ENCODE measurements at regions not wholly inside any gene's neighbourhood (a gene's known extent, or its start where the extent isn't known, plus 50 kb on each side); places are given as distances from the start of the nearest gene placed in this dataset.

GRCh38 chr13:76723551-76724232, 162.5 kb downstream of the KCTD12 start:
- no peaks in the 10 kb centered on the region for H3K27me3 ChIP-seq (replicated peaks in 1 of 4; ENCODE audit: control insufficient read depth in 3 of 4, extremely low read depth in 1 of 4, insufficient read depth in 3 of 4, low read length in 3 of 4)
- no peak overlapping the region for H2AK5ac ChIP-seq (ENCODE audit: low read depth, low read length)
- no peak overlapping the region for H3K4ac ChIP-seq (replicated peaks; ENCODE audit: insufficient read length, low read depth, low read length)
- ChIA-PET POLR2A (ENCODE audit: partially characterized antibody) (no interaction called here), CTCF (ENCODE audit: partially characterized antibody) (interaction anchor here (0.8 kb wide), 1 partner anchor 257 kb away, joined by 3 read pairs; no protein-coding TSS in a partner anchor)
- H3K79me1 ChIP-seq (ENCODE audit: low read depth, low read length), result no peaks in the 10 kb centered on the region
- FAIRE-seq, result no peak
- H3K4me1 ChIP-seq (replicated peaks in 1 of 4; ENCODE audit: control insufficient read depth in 3 of 4, insufficient read depth in 4 of 4, low read length in 3 of 4), result peaks cover 3 to 5% (median 3%) of the 10 kb centered on the region in 4 experiments; a peak in 4 of 7 replicates
- TF ChIP-seq TEAD4 (IDR thresholded peaks at IDR 0.05; ENCODE audit: low read depth, low read length) (peak; percentile 69; the same call in 1 of the 2 replicates), SP4 (IDR thresholded peaks at IDR 0.05; ENCODE audit: low read length) (no peak), RBBP5 (IDR thresholded peaks at IDR 0.05; ENCODE audit: borderline replicate concordance, low read depth, low read length) (no peak), SP2 (IDR thresholded peaks at IDR 0.05; ENCODE audit: low read length) (no peak), CBX5 (IDR thresholded peaks at IDR 0.05; ENCODE audit: low read depth, low read length) (no peak)
- H2AFZ ChIP-seq (ENCODE audit: low read length), result peak overlapping the region; percentile 97
- no peaks in the 10 kb centered on the region for H3K79me2 ChIP-seq (ENCODE audit: control insufficient read depth in 1 of 2, insufficient read depth in 2 of 2, low read length in 2 of 2)
- no peak overlapping the region for H3K9ac ChIP-seq (replicated peaks in 1 of 4; ENCODE audit: extremely low read depth in 1 of 4, low read depth in 3 of 4, low read length in 3 of 4)
- no peaks in the 10 kb centered on the region for H4K20me1 ChIP-seq (replicated peaks in 1 of 2; ENCODE audit: control insufficient read depth in 1 of 2, insufficient read depth in 2 of 2, low read length in 2 of 2)
- no peaks in the 10 kb centered on the region; the same call in 1 of the 2 replicates for H3K23me2 ChIP-seq (ENCODE audit: low read depth, low read length)
- WGBS, 2 experiments (ENCODE audit: extremely low coverage in 1 of 2, insufficient coverage in 1 of 2, insufficient read length in 1 of 2, insufficient replicate concordance in 2 of 2, low coverage in 1 of 2, low lambda C conversion rate in 2 of 2, missing lambda C conversion rate in 1 of 2), result 71% methylated on average over 5 of the region's 5 CpGs; no CpG with 5 or more reads in 1 of the 2 experiments
- DNase-seq (ENCODE audit: low read depth in 1 of 2, low spot score in 2 of 2), result peak; percentile 17 to 45
- H3K56ac ChIP-seq (replicated peaks; ENCODE audit: insufficient read length, low read depth, low read length), result no peak overlapping the region
- H2BK5ac ChIP-seq (ENCODE audit: low read depth, low read length), result no peak overlapping the region
- no peak overlapping the region for H4K91ac ChIP-seq (replicated peaks; ENCODE audit: insufficient read length, low read length)
- peak overlapping the region; percentile 32; the same call in 1 of the 2 replicates for H3K18ac ChIP-seq (ENCODE audit: extremely low read depth, low read length)
- no peak overlapping the region for H2BK120ac ChIP-seq (replicated peaks; ENCODE audit: low read depth, low read length)
- H3K4me2 ChIP-seq (ENCODE audit: insufficient read depth in 1 of 2, low read depth in 2 of 2, low read length in 2 of 2), result no peak overlapping the region
- no peaks in the 10 kb centered on the region for H3K36me3 ChIP-seq (ENCODE audit: control insufficient read depth in 2 of 4, insufficient read depth in 4 of 4, low read length in 3 of 4)
- H3K9me3 ChIP-seq (ENCODE audit: insufficient read depth in 2 of 2, low read depth in 1 of 2, low read length in 1 of 2), result peaks cover 8 to 9% of the 10 kb centered on the region in 2 experiments
- no peak overlapping the region for H3K23ac ChIP-seq (ENCODE audit: insufficient read length)
- H4K5ac ChIP-seq (ENCODE audit: insufficient read length, low read depth, low read length), result no peak overlapping the region
- H3K27ac ChIP-seq (ENCODE audit: low read depth, low read length), result no peak overlapping the region
- H4K8ac ChIP-seq (ENCODE audit: extremely low read depth, insufficient read depth, low read length), result no peak overlapping the region
- H3K14ac ChIP-seq (ENCODE audit: insufficient read length), result no peak overlapping the region
- no peak overlapping the region for H2BK20ac ChIP-seq (ENCODE audit: low read length)
- H2BK12ac ChIP-seq (ENCODE audit: low read depth, low read length), result no peak overlapping the region
- no peak overlapping the region for H3K4me3 ChIP-seq (ENCODE audit: extremely low read depth in 1 of 4, insufficient read depth in 2 of 4, low read depth in 3 of 4, low read length in 4 of 4)
- no peak overlapping the region; the same call in 1 of the 2 replicates for H2BK15ac ChIP-seq (ENCODE audit: low read length)

Data from H1 (cell line).